Panc1 (cell line): ENCODE measurements at regions not wholly inside any gene's neighbourhood (a gene's known extent, or its start where the extent isn't known, plus 50 kb on each side); places are given as distances from the start of the nearest gene placed in this dataset.

Experiments used
- CTCF ChIP-seq: fragments of 450-650 bp; IDR thresholded peaks from 2 replicates; pipeline ENCODE4 v1.5.1; 2017; ENCODE audit warnings: mild to moderate bottlenecking
- POLR2AphosphoS5 ChIP-seq: IDR thresholded peaks from 2 replicates; pipeline ENCODE4 v1.6.1; 2012; ENCODE audit warnings: mild to moderate bottlenecking, low read depth, low read length, moderate library complexity
- REST ChIP-seq, 2 experiments: IDR thresholded peaks; 2 replicates each; pipeline ENCODE4 v1.6.1; 2011 to 2012; ENCODE audit warnings: low read depth in 2 of 2, control low read depth in 1 of 2, low read length in 1 of 2, mild to moderate bottlenecking in 1 of 2, moderate library complexity in 1 of 2; ENCODE audit not compliant: insufficient read depth in 1 of 2
- SIN3A ChIP-seq: IDR thresholded peaks from 2 replicates; pipeline ENCODE4 v1.6.1; 2012; ENCODE audit warnings: low read depth, mild to moderate bottlenecking, low read length, moderate library complexity, borderline replicate concordance; ENCODE audit not compliant: insufficient read depth
- TCF7L2 ChIP-seq: IDR thresholded peaks from 2 replicates; pipeline ENCODE4 v1.6.1; 2011; ENCODE audit warnings: mild to moderate bottlenecking, low read depth, low read length, inconsistent platforms

GRCh38 chr16:72444696-72445095 is 272.7 kb upstream of the PMFBP1 start:
- TF ChIP-seq CTCF (no peak), REST (IDR thresholded peaks at IDR 0.05; ENCODE audit: insufficient read depth in 1 of 2, low read depth in 2 of 2, low read length in 1 of 2) (no peak), POLR2AphosphoS5 (no peak), SIN3A (no peak), TCF7L2 (no peak)
